ENCODE measurements at regions not wholly inside any gene's neighbourhood (a gene's known extent, or its start where the extent isn't known, plus 50 kb on each side); places are given as distances from the start of the nearest gene placed in this dataset.

- TF ChIP-seq CTCF (IDR thresholded peaks at IDR 0.05) = no peak
- no peak for TF ChIP-seq POLR2A (IDR thresholded peaks at IDR 0.05)
Measured at GRCh38 chr16:22691335-22691734, 122.6 kb upstream of the HS3ST2 start.
